EH (cell line): ENCODE measurements at regions not wholly inside any gene's neighbourhood (a gene's known extent, or its start where the extent isn't known, plus 50 kb on each side); places are given as distances from the start of the nearest gene placed in this dataset.
A peak's percentile ranks its signal among the peaks of the same experiment; 100 is the strongest.
"Not testable (repeated sequence)": the region's sequence is repeated elsewhere in the genome, so short reads cannot be mapped to it uniquely, and the experiment has no call there.

ENCODE experiments used
- DNase-seq: peaks from one replicate; pipeline ENCODE4 v3.0.0-alpha.2; 2015; ENCODE audit warnings: low read depth

GRCh38 chr5:106331415-106331814 lies 1339.3 kb downstream of the EFNA5 start:
- DNase-seq: peak; percentile 88

- DNase-seq: no peak
Measured at GRCh38 chr5:106324356-106324755, 1346.4 kb downstream of the EFNA5 start.

GRCh38 chr5:106321242-106321641 lies 1349.5 kb downstream of the EFNA5 start:
- DNase-seq: no peak

- DNase-seq: peak; percentile 4
Measured at GRCh38 chr5:106314221-106314824, 1356.4 kb downstream of the EFNA5 start.

- DNase-seq: peak; percentile 64
Measured at GRCh38 chr5:106312360-106312759, 1358.4 kb downstream of the EFNA5 start.

GRCh38 chr5:106311230-106311915 lies 1359.4 kb downstream of the EFNA5 start:
- DNase-seq: peak; percentile 7

GRCh38 chr5:106307265-106307664 lies 1363.5 kb downstream of the EFNA5 start:
- DNase-seq: no peak

- no peak for DNase-seq
Measured at GRCh38 chr5:106306313-106307028, 1364.3 kb downstream of the EFNA5 start.

- no peak for DNase-seq
Measured at GRCh38 chr5:106303911-106304310, 1366.8 kb downstream of the EFNA5 start.

GRCh38 chr5:106292654-106293053 lies 1378.1 kb downstream of the EFNA5 start:
- DNase-seq: peak; percentile 1

- DNase-seq: peak; percentile 1
Measured at GRCh38 chr5:106290841-106291240, 1379.9 kb downstream of the EFNA5 start.

GRCh38 chr5:106288979-106289378 lies 1381.8 kb downstream of the EFNA5 start:
- DNase-seq: no peak

- no peak for DNase-seq
Measured at GRCh38 chr5:106277540-106278096, 1393.1 kb downstream of the EFNA5 start.

- DNase-seq: peak; percentile 38
Measured at GRCh38 chr5:106269252-106269843, 1401.4 kb downstream of the EFNA5 start.

GRCh38 chr5:106267256-106267655 lies 1403.5 kb downstream of the EFNA5 start:
- no peak for DNase-seq

- DNase-seq: no peak
Measured at GRCh38 chr5:106262395-106262794, 1408.3 kb downstream of the EFNA5 start.

GRCh38 chr5:106259431-106260090 lies 1411.2 kb downstream of the EFNA5 start:
- not testable (repeated sequence) for DNase-seq

GRCh38 chr5:106258591-106259125 lies 1412.1 kb downstream of the EFNA5 start:
- peak; percentile 7 for DNase-seq

- no peak for DNase-seq
Measured at GRCh38 chr5:106254784-106255183, 1416.0 kb downstream of the EFNA5 start.

- not testable (repeated sequence) for DNase-seq
Measured at GRCh38 chr5:106246044-106246745, 1424.5 kb downstream of the EFNA5 start.

GRCh38 chr5:106241409-106241808 lies 1429.3 kb downstream of the EFNA5 start:
- no peak for DNase-seq
